ENCODE measurements at regions not wholly inside any gene's neighbourhood (a gene's known extent, or its start where the extent isn't known, plus 50 kb on each side); places are given as distances from the start of the nearest gene placed in this dataset.

- TF ChIP-seq, protein P1, sequence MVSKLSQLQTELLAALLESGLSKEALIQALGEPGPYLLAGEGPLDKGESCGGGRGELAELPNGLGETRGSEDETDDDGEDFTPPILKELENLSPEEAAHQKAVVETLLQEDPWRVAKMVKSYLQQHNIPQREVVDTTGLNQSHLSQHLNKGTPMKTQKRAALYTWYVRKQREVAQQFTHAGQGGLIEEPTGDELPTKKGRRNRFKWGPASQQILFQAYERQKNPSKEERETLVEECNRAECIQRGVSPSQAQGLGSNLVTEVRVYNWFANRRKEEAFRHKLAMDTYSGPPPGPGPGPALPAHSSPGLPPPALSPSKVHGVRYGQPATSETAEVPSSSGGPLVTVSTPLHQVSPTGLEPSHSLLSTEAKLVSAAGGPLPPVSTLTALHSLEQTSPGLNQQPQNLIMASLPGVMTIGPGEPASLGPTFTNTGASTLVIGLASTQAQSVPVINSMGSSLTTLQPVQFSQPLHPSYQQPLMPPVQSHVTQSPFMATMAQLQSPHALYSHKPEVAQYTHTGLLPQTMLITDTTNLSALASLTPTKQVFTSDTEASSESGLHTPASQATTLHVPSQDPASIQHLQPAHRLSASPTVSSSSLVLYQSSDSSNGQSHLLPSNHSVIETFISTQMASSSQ (IDR thresholded peaks at IDR 0.05; ENCODE audit: low read depth) = no peak
- TF ChIP-seq, protein P1 (CRISPR knock-in tag; IDR thresholded peaks at IDR 0.05; ENCODE audit: borderline replicate concordance) = 0 out of 2 replicates have a peak, but pooled peaks have one; percentile 16
- TF ChIP-seq KLF9 (CRISPR knock-in tag; IDR thresholded peaks at IDR 0.05; ENCODE audit: low read depth) (no peak), DNMT1 (CRISPR knock-in tag; IDR thresholded peaks at IDR 0.05) (no peak), ZNF660 (CRISPR knock-in tag; IDR thresholded peaks at IDR 0.05; ENCODE audit: borderline replicate concordance, low read depth) (no peak), KDM4B (CRISPR knock-in tag; IDR thresholded peaks at IDR 0.05) (no peak), ZNF773 (CRISPR knock-in tag; IDR thresholded peaks at IDR 0.05; ENCODE audit: borderline replicate concordance) (no peak), BCLAF1 (IDR thresholded peaks at IDR 0.05) (no peak), ZNF12 (CRISPR knock-in tag; IDR thresholded peaks at IDR 0.05) (no peak), ZNF574 (CRISPR knock-in tag; IDR thresholded peaks at IDR 0.05) (no peak), ZMYM3 (CRISPR knock-in tag; IDR thresholded peaks at IDR 0.05) (no peak), ZNF780A (CRISPR knock-in tag; IDR thresholded peaks at IDR 0.05) (no peak), ZNF546 (CRISPR knock-in tag; conservative IDR thresholded peaks at IDR 0.05) (no peak), SP4 (CRISPR knock-in tag; IDR thresholded peaks at IDR 0.05) (0 out of 2 replicates have a peak, but pooled peaks have one; percentile 19), JUN (CRISPR knock-in tag; IDR thresholded peaks at IDR 0.05) (no peak)
- TF ChIP-seq, protein P2, sequence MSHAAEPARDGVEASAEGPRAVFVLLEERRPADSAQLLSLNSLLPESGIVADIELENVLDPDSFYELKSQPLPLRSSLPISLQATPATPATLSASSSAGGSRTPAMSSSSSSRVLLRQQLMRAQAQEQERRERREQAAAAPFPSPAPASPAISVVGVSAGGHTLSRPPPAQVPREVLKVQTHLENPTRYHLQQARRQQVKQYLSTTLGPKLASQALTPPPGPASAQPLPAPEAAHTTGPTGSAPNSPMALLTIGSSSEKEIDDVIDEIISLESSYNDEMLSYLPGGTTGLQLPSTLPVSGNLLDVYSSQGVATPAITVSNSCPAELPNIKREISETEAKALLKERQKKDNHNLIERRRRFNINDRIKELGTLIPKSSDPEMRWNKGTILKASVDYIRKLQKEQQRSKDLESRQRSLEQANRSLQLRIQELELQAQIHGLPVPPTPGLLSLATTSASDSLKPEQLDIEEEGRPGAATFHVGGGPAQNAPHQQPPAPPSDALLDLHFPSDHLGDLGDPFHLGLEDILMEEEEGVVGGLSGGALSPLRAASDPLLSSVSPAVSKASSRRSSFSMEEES (CRISPR knock-in tag; IDR thresholded peaks at IDR 0.05) = no peak
- TF ChIP-seq, protein P3, sequence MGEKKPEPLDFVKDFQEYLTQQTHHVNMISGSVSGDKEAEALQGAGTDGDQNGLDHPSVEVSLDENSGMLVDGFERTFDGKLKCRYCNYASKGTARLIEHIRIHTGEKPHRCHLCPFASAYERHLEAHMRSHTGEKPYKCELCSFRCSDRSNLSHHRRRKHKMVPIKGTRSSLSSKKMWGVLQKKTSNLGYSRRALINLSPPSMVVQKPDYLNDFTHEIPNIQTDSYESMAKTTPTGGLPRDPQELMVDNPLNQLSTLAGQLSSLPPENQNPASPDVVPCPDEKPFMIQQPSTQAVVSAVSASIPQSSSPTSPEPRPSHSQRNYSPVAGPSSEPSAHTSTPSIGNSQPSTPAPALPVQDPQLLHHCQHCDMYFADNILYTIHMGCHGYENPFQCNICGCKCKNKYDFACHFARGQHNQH (CRISPR knock-in tag; IDR thresholded peaks at IDR 0.05) = 0 out of 2 replicates have a peak, but pooled peaks have one; percentile 7
Observed at GRCh38 chr6:167662075-167662880, 164.4 kb upstream of the AFDN start (continued).
